ENCODE measurements at regions not wholly inside any gene's neighbourhood (a gene's known extent, or its start where the extent isn't known, plus 50 kb on each side); places are given as distances from the start of the nearest gene placed in this dataset.

DNA sequence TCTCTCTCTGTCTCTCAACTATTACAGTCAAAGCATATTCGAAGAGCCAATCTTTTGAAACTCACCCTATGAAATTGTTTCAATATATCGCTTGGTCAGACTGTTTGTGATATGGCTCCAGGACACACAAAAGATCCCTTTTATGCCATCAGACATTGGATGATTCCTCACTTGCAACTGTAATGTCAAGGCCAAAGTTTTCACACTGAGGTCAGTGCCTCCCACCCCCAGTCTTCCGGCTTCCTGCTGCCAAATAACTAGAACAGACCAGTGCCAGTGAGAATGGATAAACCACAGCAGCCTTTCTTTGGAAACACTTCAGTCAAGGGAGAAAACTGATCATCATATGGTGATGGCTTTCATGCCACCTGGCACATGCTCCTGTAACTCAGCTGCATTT, 321.9 kb upstream of the ZFHX3 start:
- no peaks in the 10 kb centered on the region for H3K36me3 ChIP-seq (ENCODE audit: insufficient read depth, low read depth, low read length)
- no peaks in the 10 kb centered on the region for H3K4me1 ChIP-seq (ENCODE audit: insufficient read depth, low read length)
- H3K9ac ChIP-seq (ENCODE audit: low read depth, low read length): no peak overlapping the region
- no peak overlapping the region for H3K27ac ChIP-seq (ENCODE audit: low read length)
- H3K27me3 ChIP-seq (ENCODE audit: insufficient read depth, low read length): no peaks in the 10 kb centered on the region
- H3K9me3 ChIP-seq (ENCODE audit: insufficient read depth, low read depth, low read length): no peaks in the 10 kb centered on the region
- H3K4me3 ChIP-seq (ENCODE audit: low read length): no peak overlapping the region

- Histone ChIP-seq H3K27ac (ENCODE audit: low read length) (no peak overlapping the region), H3K9ac (ENCODE audit: low read depth, low read length) (no peak overlapping the region), H3K27me3 (ENCODE audit: insufficient read depth, low read length) (no peaks in the 10 kb centered on the region)
Observed at GRCh38 chr16:73368715-73369114, 320.8 kb upstream of the ZFHX3 start.

GRCh38 chr16:73365016-73365551, 317.2 kb upstream of the ZFHX3 start:
- Histone ChIP-seq H3K4me3 (ENCODE audit: low read length) (no peak overlapping the region), H3K9me3 (ENCODE audit: insufficient read depth, low read depth, low read length) (no peaks in the 10 kb centered on the region), H3K27me3 (ENCODE audit: insufficient read depth, low read length) (no peaks in the 10 kb centered on the region), H3K36me3 (ENCODE audit: insufficient read depth, low read depth, low read length) (no peaks in the 10 kb centered on the region), H3K9ac (ENCODE audit: low read depth, low read length) (no peak overlapping the region), H3K4me1 (ENCODE audit: insufficient read depth, low read length) (no peaks in the 10 kb centered on the region), H3K27ac (ENCODE audit: low read length) (no peak overlapping the region)

More at GRCh38 chr16:73368715-73369114, 320.8 kb upstream of the ZFHX3 start:
- Histone ChIP-seq H3K4me1 (ENCODE audit: insufficient read depth, low read length) (no peaks in the 10 kb centered on the region), H3K4me3 (ENCODE audit: low read length) (no peak overlapping the region), H3K9me3 (ENCODE audit: insufficient read depth, low read depth, low read length) (no peaks in the 10 kb centered on the region), H3K36me3 (ENCODE audit: insufficient read depth, low read depth, low read length) (no peaks in the 10 kb centered on the region)

- Histone ChIP-seq H3K27ac (ENCODE audit: low read length) (no peak overlapping the region), H3K4me3 (ENCODE audit: low read length) (no peak overlapping the region), H3K27me3 (ENCODE audit: insufficient read depth, low read length) (no peaks in the 10 kb centered on the region), H3K9ac (ENCODE audit: low read depth, low read length) (no peak overlapping the region), H3K4me1 (ENCODE audit: insufficient read depth, low read length) (no peaks in the 10 kb centered on the region), H3K36me3 (ENCODE audit: insufficient read depth, low read depth, low read length) (no peaks in the 10 kb centered on the region), H3K9me3 (ENCODE audit: insufficient read depth, low read depth, low read length) (no peaks in the 10 kb centered on the region)
Observed at GRCh38 chr16:73364413-73364812, 316.5 kb upstream of the ZFHX3 start.

GRCh38 chr16:73361061-73361460, 313.1 kb upstream of the ZFHX3 start:
- no peak overlapping the region for H3K9ac ChIP-seq (ENCODE audit: low read depth, low read length)
- no peaks in the 10 kb centered on the region for H3K36me3 ChIP-seq (ENCODE audit: insufficient read depth, low read depth, low read length)
- H3K4me1 ChIP-seq (ENCODE audit: insufficient read depth, low read length): peaks cover 8% of the 10 kb centered on the region; the same call in 1 of the 2 replicates
- H3K27me3 ChIP-seq (ENCODE audit: insufficient read depth, low read length): no peaks in the 10 kb centered on the region
- no peak overlapping the region for H3K27ac ChIP-seq (ENCODE audit: low read length)
- H3K9me3 ChIP-seq (ENCODE audit: insufficient read depth, low read depth, low read length): no peaks in the 10 kb centered on the region
- H3K4me3 ChIP-seq (ENCODE audit: low read length): no peak overlapping the region

GRCh38 chr16:73356401-73357079, 308.6 kb upstream of the ZFHX3 start:
- H3K9ac ChIP-seq (ENCODE audit: low read depth, low read length): no peak overlapping the region
- no peaks in the 10 kb centered on the region for H3K27me3 ChIP-seq (ENCODE audit: insufficient read depth, low read length)
- H3K4me1 ChIP-seq (ENCODE audit: insufficient read depth, low read length): peaks cover 10% of the 10 kb centered on the region; the same call in 1 of the 2 replicates
- H3K9me3 ChIP-seq (ENCODE audit: insufficient read depth, low read depth, low read length): no peaks in the 10 kb centered on the region
- H3K4me3 ChIP-seq (ENCODE audit: low read length): 0 out of 2 replicates have a peak overlapping the region, but pooled peaks have one; percentile 1
- no peaks in the 10 kb centered on the region for H3K36me3 ChIP-seq (ENCODE audit: insufficient read depth, low read depth, low read length)
- no peak overlapping the region for H3K27ac ChIP-seq (ENCODE audit: low read length)

DNA sequence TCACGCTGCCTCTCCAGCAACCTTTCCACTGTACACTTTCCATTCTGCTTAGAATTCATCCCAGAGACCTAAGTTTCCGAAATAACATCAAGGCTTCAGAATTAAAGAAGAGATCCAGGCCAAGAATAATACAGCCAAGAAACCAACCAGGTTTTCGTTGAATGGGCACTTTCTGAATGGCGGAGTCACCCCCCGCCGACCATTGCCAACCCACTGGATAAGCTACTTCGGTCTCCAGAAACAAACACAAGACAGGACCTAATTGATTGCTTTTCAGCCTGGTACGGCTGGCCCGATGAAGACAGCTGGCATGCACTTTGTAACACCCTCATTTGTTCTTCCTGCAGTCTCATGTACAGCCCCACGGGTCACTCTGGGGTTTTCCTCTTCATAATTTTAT, 308.1 kb upstream of the ZFHX3 start:
- no peaks in the 10 kb centered on the region for H3K27me3 ChIP-seq (ENCODE audit: insufficient read depth, low read length)
- no peak overlapping the region for H3K27ac ChIP-seq (ENCODE audit: low read length)
- H3K4me1 ChIP-seq (ENCODE audit: insufficient read depth, low read length): peaks cover 10% of the 10 kb centered on the region; the same call in 1 of the 2 replicates
- H3K36me3 ChIP-seq (ENCODE audit: insufficient read depth, low read depth, low read length): no peaks in the 10 kb centered on the region
- no peaks in the 10 kb centered on the region for H3K9me3 ChIP-seq (ENCODE audit: insufficient read depth, low read depth, low read length)
- 0 out of 2 replicates have a peak overlapping the region, but pooled peaks have one; percentile 1 for H3K4me3 ChIP-seq (ENCODE audit: low read length)
- no peak overlapping the region for H3K9ac ChIP-seq (ENCODE audit: low read depth, low read length)

DNA sequence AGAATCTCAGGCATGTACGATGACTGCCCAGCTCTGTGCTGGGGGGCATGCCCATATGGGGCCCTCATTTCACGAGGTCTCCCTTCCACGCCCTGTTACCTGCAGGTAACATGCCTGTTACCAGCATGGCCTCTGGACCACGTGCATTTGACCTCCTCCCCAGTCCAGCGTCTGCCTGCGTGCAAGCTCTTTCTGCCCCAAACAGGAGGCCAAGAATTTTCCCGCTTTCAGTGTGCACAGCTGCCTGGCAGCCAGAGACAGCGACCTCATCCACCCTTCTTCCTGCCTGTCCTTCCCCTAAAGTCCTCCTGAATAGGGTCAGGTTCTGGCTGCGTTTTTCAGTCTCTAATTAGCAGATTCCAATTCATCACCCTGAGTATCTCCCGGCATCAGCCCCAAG, 306.5 kb upstream of the ZFHX3 start:
- Histone ChIP-seq H3K9me3 (ENCODE audit: insufficient read depth, low read depth, low read length) (no peaks in the 10 kb centered on the region), H3K27ac (ENCODE audit: low read length) (no peak overlapping the region), H3K4me1 (ENCODE audit: insufficient read depth, low read length) (peaks cover 10% of the 10 kb centered on the region; the same call in 1 of the 2 replicates), H3K9ac (ENCODE audit: low read depth, low read length) (no peak overlapping the region), H3K27me3 (ENCODE audit: insufficient read depth, low read length) (no peaks in the 10 kb centered on the region), H3K36me3 (ENCODE audit: insufficient read depth, low read depth, low read length) (no peaks in the 10 kb centered on the region), H3K4me3 (ENCODE audit: low read length) (no peak overlapping the region)

GRCh38 chr16:73350707-73351452, 303.0 kb upstream of the ZFHX3 start:
- no peaks in the 10 kb centered on the region for H3K9me3 ChIP-seq (ENCODE audit: insufficient read depth, low read depth, low read length)
- peaks cover under 1% of the 10 kb centered on the region; the same call in 1 of the 2 replicates for H3K4me1 ChIP-seq (ENCODE audit: insufficient read depth, low read length)
- H3K4me3 ChIP-seq (ENCODE audit: low read length): no peak overlapping the region
- no peaks in the 10 kb centered on the region for H3K36me3 ChIP-seq (ENCODE audit: insufficient read depth, low read depth, low read length)
- H3K9ac ChIP-seq (ENCODE audit: low read depth, low read length): no peak overlapping the region
- no peaks in the 10 kb centered on the region for H3K27me3 ChIP-seq (ENCODE audit: insufficient read depth, low read length)
- H3K27ac ChIP-seq (ENCODE audit: low read length): no peak overlapping the region

DNA sequence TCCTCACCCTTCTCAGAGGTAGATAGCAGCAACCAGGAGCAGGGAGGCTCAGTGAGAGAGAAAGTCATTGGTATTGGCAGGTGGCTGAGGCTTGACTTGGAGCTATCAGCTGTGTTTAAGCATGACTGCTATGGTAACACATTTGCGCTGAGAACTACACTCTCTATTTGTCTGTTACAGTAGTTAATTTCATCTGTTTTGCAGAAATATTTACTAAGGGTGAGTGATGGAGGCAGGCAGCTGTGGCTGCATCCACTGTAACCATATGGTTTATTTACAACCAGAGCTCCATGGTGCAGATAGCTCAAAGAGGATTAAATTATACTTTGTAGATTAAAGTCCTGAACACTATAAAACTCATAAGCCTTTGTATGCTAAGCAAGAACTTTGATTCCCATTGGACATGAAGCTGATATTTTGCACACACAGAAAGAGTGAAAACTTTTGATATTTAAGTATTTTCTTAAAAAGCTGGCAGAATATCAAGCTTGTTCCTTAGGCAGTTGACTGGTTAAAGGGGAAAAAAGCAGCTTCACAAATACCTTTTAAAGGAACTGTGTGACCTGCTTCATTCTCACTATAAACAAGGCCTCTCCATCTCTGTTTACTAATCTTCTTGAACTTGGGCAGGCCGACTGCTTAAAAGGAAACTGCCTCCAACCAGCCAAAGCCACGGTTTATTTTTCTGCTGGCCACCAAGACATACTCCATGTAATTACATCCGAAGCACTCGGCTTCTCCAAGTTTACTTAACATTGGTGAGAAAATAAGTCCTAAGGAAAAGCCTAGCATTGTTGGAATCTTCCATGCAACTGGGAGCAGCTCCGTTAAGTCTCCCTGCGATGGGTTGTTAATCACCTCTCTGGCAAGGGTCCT, 299.8 kb upstream of the ZFHX3 start:
- H3K36me3 ChIP-seq (ENCODE audit: insufficient read depth, low read depth, low read length): no peaks in the 10 kb centered on the region
- H3K27ac ChIP-seq (ENCODE audit: low read length): no peak overlapping the region
- no peaks in the 10 kb centered on the region for H3K27me3 ChIP-seq (ENCODE audit: insufficient read depth, low read length)
- H3K9ac ChIP-seq (ENCODE audit: low read depth, low read length): no peak overlapping the region
- H3K4me1 ChIP-seq (ENCODE audit: insufficient read depth, low read length): no peaks in the 10 kb centered on the region
- no peak overlapping the region for H3K4me3 ChIP-seq (ENCODE audit: low read length)
- H3K9me3 ChIP-seq (ENCODE audit: insufficient read depth, low read depth, low read length): no peaks in the 10 kb centered on the region

- Histone ChIP-seq H3K4me3 (ENCODE audit: low read length) (no peak overlapping the region), H3K36me3 (ENCODE audit: insufficient read depth, low read depth, low read length) (no peaks in the 10 kb centered on the region), H3K9me3 (ENCODE audit: insufficient read depth, low read depth, low read length) (no peaks in the 10 kb centered on the region), H3K27me3 (ENCODE audit: insufficient read depth, low read length) (peaks cover 13% of the 10 kb centered on the region; the same call in 1 of the 2 replicates), H3K27ac (ENCODE audit: low read length) (no peak overlapping the region), H3K9ac (ENCODE audit: low read depth, low read length) (no peak overlapping the region), H3K4me1 (ENCODE audit: insufficient read depth, low read length) (peaks cover 2% of the 10 kb centered on the region; the same call in 1 of the 2 replicates)
Observed at GRCh38 chr16:73339821-73340220, 291.9 kb upstream of the ZFHX3 start.

Measured in iPS-20b (cell line).